ENCODE measurements at regions not wholly inside any gene's neighbourhood (a gene's known extent, or its start where the extent isn't known, plus 50 kb on each side); places are given as distances from the start of the nearest gene placed in this dataset.

DNA sequence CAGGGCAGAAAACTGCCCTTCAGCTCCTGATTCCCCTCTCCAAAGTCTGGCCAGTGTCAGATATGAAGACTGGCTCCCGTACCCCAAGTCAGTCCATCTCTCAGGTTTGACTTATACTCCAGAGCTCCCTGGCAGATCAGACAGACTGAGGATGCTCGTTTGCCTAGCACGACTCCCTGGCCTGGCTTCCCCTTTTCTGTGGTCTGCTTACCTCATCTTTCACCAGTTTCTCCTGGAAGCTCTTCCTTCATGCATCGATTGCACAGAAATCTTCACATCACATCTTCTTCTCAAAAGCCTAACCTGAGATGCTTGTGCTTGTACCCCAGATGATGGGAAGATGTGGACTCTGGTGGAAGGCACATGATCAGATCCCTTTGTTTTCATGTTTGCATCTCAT, 387.9 kb upstream of the POU3F3 start:
- no peak for DNase-seq

DNA sequence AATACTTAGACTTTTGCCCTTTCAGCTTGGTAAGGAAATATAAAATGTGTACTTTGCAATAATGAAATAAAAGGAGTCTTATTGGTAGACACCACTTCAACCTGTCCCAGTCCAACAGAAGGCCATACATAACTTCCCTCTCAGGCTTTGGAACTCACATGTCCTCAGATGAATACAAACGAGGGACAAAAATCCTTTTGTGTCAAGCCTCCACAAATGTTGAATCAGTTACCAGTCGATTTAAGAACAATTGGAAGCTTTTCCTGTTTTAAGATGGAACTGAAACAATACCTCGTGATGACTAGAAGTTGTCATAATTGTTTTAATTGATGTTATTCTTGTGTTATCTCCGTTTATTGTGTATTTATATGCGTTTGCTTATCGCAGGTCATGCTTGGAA, 385.1 kb upstream of the POU3F3 start:
- DNase-seq = no peak

DNA sequence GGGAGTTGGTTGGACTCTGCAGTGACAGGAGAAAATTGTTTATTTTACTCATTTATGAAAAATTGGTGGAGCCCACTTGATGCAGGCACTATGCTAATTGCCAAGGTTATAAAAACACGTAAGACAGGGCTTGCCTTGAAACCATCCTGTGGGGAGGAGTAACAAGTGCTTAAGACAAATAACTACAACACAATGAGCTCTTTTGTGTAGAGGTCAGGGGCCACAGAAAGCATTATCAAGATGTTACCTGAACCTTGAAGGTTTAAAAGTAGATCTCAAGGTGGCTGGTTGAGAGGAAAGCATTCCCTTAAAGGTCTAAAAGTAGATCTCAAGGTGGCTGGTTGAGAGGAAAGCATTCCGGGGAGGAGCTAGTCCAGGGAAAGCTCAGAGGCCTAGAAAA, 381.8 kb upstream of the POU3F3 start:
- DNase-seq = no peak

DNA sequence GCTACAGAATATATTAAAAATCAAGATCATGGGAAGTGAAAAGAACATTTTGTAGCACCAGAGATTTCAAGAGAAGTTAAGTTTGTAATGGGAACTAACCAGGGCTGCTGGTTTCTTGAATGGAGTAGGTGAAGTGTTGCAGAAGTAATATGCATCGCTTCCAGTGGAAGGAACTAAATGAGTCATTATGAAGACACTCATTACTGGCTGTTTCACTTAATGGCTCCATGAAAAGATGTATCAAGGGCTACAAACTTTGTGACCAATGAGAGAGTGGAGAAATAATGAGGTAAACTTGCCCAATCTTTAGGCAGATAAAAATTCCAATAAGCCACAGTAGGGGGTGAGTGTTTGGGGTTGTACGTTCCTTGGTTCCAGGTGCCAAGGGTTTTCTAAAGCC, 380.4 kb upstream of the POU3F3 start:
- no peak for DNase-seq

DNA sequence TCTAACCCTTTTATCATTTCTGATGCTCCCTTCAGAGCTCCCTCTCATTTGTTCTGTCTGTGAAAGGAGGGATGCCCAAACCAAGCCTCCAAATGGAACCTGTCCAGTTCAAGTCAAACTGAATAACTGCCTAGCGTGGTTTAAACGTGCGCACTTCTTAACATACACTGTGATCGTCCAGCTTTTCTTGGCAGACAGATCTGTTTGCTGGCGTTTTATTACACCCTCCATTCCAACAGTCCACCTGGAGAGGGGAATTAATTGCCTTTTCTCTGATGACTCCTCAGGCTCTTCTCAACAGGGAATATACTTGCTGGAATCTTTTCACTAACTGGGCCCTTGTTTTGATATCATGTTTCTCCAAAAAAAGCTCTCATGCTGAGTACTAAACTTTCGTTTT, 379.2 kb upstream of the POU3F3 start:
- DNase-seq = no peak

DNA sequence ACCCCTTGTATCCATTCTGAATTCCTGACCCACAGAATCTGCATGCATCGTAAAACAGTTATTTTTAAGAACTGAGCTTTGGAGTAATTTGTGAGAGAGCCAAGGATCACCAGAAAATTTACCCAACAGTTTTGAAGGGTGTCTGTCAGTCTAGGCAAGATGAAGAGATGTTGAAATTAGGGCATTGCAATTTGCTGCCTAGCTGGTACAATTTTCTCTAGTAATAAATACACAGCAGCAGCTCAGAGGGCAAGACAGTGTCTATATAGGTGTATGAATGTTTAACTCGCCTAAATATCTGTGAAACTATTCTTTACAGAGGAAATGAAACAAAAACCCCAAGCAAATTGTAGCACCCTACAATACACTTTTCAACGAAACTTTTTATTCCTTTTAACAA, 377.8 kb upstream of the POU3F3 start:
- no peak for DNase-seq

DNA sequence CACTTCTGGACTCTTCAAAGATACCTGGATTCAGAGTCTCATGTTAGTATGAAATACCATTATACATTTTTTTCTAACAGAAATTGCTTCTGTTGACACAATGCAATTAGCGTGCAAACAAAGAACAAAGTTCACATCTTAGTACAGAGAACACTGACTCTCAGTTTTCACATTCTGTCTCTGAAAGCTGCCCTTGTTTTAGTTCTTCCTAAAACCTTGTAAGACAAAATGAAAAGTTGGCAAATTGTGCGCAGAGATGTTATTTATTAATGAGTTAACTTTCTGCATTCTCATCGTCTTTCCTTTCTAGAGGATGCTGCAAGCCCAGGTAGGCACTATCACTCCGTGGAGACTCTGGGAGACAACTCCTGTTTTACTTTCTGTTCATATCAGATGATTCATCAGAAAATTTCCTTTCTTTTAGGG, 377.3 kb upstream of the POU3F3 start:
- no peak for DNase-seq

DNA sequence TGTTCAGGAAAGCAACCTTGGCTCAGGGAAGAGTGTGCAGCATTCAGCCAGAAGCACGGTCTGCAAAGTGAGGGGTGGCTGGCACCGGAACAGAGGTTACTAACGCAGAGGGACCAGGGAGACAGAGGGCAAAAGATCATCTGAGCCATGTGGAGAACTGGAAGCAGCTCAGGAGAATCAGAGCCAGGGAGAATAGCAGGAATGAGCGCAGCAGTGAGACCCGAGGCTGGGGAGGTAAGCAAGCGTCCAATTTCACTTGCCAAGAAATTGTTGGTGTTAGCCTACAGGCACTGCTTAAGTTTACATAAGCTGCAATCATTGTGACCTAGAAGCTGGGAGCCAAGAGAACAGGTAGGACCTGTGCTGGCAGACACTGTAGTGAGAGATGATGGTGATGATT, 372.6 kb upstream of the POU3F3 start:
- DNase-seq = no peak

DNA sequence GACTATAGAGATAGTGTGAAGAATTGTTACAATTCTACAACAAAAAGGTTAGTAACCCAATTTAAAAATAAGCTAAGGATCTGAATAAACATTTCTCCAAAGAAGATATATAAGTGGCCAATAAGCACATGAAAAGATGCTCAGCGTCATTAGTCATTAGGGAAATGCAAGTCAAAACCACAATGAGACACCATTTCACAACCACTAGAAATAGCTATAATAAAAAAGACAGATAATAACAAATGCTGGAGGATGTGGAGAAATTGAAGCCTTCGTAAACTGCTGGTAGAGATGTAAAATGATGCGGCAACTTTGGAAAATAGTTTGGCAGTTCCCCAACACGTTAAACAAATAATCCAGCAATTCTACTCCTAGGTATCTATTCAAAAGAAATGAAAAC, 366.5 kb upstream of the POU3F3 start:
- no peak for DNase-seq

DNA sequence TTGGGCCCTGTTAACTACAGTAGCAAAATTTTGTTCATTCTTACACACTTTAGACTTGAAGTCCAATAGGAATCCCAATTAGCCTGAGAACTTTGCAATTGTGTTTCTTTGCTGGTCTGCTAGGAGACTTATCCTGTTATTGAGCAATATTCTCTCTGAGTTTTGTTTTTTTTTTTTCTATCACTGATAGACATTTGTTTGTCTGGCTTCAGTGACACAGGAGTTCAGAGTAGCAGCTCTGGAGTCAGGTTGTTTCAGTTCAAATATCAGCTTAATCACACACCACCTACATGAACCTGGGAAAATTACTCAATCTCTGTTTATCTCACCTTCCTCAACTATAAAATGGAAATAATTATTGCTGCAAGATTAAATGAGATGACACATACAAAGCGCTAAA, 360.2 kb upstream of the POU3F3 start:
- DNase-seq = no peak

DNA sequence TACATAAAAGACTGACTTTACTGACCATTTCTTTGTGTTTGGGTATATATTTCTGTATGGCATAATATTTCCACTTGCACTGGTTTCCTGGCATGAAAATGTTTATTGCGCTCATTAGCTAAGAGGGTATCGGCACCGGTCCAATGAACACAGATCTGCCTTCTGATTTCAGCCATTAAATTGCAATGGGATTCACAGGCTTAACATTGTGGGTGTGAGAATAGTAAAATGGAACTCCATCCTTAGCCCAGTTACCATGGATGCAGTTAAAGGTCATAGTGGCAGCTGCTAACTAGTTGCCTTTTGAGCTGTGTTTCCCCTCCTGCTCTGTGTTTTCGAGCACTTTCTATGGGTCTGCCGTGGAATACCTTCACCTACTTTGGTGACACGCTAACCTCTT, 352.6 kb upstream of the POU3F3 start:
- DNase-seq = no peak

DNA sequence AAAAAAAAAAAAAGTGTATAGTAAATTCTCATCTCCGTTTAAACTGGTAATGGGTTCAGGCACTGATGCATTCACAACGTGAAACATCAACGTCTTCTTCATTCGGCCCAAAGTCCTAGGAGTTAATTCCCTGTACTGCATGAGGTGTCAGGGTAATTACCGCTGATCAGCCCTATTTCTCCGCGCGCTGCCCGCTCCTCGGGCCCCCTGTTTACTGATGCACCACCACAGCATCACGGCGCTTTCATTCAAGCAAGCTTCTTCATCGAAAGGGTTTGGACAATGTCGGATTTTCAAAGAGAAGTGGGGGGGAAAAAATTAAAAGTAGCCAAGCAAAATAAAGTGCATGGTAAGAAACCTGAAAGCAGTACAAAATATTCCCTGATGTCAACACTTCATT, 352.0 kb upstream of the POU3F3 start:
- DNase-seq = no peak

DNA sequence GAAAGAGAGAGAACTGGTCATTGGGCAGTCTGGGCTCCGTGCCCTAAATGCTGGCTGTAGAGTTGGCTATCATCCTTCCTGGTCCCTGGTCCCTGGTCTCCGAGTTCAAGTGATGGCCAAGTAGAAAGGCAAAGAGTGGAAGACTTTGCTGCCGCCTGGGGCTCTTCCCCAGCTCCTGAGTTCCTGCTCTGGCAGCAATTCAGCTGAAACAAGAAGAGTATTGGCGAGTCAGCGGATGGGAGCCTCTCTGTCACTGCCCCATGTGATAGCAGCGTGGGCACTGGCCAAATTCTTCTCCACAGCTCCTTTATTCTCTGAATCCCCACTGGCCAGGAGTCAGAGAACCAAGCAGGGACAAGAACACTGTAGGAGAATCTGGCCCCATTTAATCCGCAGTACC, 351.0 kb upstream of the POU3F3 start:
- no peak for DNase-seq

DNA sequence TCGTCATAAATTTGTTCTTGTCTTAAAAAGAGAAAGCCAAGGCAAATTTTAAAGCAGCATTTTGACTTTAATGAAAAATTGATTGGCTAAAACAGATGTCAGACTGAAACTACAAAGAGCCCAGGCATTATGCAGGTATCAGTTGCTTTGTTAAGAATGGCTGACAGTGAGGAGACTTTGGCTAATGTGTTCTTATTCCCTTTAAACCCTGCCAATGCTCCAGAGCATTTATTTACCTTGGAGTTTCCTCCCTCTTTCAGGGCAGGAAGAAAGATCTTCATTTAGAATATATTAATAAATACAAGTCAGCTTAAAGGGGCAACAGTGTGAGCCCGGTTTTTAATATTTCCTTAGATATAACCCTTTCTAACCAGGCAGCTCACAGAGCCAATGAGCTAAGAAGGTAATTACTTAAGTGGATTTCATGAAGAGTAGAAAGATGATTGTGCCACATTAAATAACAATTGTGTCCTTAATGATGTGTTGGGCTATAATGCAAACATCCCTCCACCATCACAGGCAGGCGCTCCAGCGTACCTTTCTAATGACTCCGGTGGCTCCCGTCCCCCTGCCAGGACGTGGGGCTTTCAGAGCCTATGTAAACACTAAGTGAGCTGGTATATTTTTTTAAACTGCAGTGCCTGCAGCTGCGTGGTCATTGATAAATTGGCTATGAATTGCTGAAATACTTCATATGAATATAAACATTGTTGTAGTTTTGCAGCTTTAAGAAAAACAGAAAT, 349.4 kb upstream of the POU3F3 start:
- no peak for DNase-seq

DNA sequence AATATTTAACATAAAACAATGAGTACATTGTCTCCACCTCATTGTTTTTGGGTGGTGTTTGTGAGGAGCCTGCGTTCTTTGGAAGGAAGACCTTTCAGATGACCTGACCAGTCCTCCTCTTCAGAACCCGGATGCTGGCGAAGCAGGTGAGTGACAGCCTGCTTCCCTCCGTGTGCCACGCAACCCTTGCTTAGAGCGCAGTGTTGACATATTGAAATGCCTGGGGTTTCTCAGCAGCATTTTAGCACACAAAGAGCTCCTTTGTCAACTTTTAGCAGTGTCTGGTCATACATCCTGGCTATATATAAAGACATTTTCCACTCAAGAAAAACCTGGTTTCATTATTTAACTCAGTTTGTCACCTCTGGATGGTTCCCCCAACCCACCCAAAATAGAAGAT, 335.7 kb upstream of the POU3F3 start:
- no peak for DNase-seq

DNA sequence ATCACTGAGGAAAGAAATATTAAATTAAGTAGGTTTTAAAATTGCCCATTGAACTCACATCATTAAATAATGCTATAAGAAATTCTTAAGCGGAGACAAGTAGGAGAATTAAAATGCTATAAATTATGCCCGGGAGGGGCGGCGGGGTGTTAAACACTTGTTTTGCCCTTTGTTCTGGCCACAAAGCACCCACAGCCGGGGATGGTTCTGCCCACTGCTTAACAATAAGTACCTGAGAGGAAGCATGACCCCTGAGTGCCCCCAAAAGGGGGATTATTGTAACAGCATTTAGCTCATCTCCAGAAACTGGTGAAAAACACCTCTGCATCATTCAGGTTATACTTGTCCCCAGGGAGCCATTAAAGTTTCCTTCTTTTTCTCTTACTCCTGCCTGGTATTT, 332.7 kb upstream of the POU3F3 start:
- DNase-seq = no peak

DNA sequence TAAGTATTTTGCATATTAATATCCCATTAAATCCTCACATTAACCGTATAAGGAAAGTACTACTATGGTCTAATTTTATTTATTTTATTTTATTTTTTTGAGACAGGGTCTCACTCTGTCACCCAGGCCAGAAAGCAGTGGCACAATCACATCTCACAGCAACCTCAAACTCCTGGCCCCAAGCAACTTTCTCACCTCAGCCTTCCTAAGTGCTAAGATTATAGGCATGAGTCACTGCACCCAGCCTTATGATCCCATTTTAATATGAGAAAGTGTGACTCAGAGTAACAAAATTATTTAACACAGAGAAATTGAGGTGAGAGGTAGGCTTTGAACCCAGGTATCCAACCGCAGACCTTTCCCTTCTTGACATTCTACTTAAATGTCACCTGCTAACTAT, 330.0 kb upstream of the POU3F3 start:
- no peak for DNase-seq

DNA sequence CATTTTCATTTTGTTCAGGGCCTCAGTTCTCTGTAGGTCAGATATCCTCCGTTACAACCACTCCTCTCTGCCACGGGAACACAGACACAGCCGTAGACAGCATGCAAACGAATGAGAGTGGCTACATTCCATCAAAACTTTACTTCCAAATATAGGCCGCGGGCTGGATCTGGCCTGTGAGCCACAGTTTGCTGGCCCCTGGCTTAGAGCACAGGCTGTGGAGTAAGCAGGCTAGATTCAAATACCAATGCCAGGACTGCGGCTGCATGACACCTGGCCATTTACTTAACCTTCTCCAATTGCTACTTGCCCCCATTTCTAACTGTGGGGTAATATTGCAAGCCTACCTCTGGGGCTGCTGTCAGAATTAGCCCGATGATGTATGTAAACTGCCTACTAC, 325.8 kb upstream of the POU3F3 start:
- DNase-seq = no peak

DNA sequence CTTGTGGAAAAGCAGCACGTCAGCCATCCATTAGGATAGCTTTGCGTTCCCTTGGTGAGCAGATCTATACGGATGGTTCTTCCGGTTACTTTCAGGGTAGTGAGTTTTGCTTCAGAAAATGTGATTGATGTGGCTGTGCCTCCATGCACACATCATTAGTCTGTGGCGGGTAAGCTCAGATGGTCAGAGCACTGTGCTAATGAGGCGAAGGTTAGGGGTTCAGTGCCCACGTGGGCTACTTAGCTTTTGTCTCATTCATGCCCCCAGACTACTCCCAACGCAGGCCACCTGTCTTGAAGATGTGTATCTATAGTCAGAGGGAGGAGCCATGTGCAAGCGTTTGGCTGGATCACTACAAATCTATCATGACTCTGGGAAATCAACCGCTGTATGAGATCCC, 322.8 kb upstream of the POU3F3 start:
- DNase-seq = no peak

DNA sequence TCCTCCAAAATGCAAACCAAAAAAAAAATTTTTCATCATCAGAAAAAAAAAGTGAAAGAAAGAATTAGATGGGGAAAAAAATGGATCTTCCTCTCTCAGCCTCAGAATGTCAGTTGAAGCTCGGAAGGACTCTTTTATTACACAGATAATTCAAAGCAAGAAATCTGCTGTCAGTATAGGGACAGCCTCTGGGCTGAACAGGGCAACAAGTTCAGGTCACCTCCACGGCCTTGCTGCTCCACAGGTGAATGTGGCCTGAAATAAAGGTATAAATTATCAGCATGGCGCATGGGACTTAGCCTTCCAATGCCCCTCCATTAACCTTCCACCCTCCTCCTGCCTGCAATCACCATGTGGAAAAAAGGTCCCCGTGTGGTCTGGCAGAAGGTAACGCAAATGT, 316.8 kb upstream of the POU3F3 start:
- DNase-seq = no peak

DNA sequence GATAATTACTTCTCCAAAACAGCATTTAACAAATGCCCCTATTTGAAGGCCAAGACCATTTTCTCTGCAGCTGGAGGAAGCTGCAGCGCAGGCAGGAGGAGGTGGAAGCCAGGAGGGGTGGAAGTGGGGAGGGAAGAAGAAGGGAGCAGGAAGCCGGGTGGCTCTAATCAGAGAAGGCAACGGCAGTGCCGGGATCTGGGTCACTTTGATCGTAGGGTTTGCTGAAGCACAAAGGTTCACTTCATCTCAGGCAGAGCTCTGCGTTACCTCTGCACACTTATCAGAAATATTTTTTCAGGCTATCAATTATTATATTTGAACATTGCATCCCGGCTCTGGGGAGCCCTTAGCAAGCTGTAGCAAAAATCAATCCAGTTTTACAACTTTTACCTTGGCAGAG, 315.8 kb upstream of the POU3F3 start:
- DNase-seq = no peak

DNA sequence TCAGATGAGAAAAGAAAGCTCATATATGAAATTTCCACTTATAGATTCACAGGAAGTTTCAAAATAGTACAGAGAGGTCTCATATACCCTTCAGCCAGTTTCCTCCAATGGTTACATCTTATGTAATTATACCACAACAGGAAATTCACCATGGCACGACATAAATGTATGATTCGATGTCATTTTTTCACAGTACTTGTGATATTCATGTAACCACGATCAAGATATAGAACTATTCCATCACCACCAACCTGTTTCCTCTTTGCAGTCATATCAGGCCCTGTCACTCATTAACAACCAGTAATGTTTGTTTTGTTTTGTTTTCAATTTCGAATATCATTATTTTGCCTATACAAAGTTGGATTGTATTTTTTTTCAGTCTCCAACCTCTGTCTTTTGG, 314.3 kb upstream of the POU3F3 start:
- DNase-seq = no peak

DNA sequence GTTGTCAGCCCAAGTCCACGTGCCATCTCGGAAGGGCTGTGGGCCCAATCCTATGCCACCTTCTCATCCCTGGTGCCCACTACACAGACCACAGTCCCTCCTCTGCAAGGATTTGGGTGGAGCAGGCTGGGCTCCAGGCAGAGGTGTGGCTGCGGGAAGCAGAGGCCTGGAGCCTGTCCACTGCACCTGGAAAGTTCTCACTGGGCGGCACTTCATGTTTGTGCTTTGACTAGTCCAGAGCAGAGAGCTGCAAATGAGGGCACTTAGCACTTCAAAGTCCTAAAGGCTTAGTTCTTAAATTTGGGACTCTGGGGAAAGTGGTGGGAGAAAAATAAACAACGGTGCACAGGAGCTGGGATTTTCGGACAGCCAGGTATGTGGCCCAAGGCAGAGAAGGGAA, 308.9 kb upstream of the POU3F3 start:
- DNase-seq = no peak

DNA sequence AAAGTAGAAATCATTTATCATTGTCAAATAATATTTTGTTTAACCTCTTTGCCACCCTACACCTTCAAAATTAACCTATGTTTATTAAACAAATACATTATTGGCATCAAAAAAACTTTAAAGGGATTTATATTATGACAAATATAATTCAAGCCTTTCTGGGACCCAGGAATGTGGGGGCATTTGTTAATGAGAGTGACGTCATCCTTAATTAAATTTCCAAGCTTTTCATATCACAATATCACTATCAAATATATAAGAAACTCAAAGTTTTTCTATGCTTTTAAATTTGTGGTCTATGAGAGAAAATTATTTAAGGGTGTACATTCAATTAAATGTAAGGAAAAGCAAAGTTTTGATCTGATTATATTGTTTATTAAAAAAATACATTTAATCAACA, 307.4 kb upstream of the POU3F3 start:
- DNase-seq = no peak

DNA sequence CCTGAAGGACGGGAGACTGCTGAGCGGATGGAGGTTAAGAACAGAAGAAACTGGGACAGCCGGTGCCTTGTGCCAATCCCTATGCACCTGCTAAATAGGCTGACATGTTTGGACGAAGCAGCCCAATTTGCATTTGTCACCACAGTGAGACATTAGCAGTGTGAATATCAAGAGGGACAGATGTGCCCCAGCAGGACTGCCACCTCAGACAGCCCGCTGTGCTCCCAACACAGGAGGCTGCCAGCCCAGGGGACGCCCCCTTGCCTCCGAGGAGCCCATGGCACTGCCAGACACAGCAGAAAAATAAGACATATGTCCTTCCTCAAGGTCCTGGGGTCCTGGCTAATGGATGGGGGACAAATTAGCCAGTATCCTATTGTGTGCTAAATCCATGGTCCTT, 306.7 kb upstream of the POU3F3 start:
- no peak for DNase-seq

DNA sequence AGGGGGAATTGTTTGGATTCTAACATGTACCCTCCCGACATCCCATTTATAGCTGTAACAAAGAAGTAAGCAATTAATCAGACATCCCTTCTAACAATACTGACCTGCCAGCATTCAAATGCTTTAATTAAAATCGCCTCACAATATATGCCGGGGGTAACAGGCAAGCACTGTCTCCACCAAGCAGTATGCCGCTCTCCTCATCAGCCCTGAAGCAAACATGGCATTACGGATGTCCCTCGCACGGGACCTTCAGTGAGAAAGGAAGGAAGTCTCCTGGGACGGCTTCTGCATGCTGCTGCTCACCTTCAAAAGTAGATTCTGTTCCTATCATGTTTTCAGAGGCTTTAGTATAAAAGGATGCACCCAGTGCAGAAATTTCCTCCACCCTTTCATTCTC, 292.7 kb upstream of the POU3F3 start:
- no peak for DNase-seq
